HFFc6 (cell line): ENCODE measurements at regions not wholly inside any gene's neighbourhood (a gene's known extent, or its start where the extent isn't known, plus 50 kb on each side); places are given as distances from the start of the nearest gene placed in this dataset.
"Not testable (repeated sequence)": the region's sequence is repeated elsewhere in the genome, so short reads cannot be mapped to it uniquely, and the experiment has no call there.

ENCODE experiments used
- DNase-seq: peaks from one replicate; pipeline ENCODE4 v3.0.0-alpha.2; 2018
- H3K27ac Mint-ChIP-seq: 2 replicates; pipeline ENCODE4 v1.8.0; 2020; ENCODE audit warnings: mild to moderate bottlenecking, mixed read lengths
- H3K27me3 Mint-ChIP-seq: 2 replicates; pipeline ENCODE4 v1.8.0; 2021; ENCODE audit warnings: mild to moderate bottlenecking, moderate library complexity, mixed read lengths; ENCODE audit not compliant: insufficient read depth
- H3K36me3 Mint-ChIP-seq: 2 replicates; pipeline ENCODE4 v1.8.0; 2021; ENCODE audit warnings: low read depth, mixed read lengths
- H3K4me1 Mint-ChIP-seq: 2 replicates; pipeline ENCODE4 v1.8.0; 2020; ENCODE audit warnings: low read depth, mixed read lengths
- H3K4me3 Mint-ChIP-seq: 2 replicates; pipeline ENCODE4 v1.8.0; 2020; ENCODE audit warnings: mild to moderate bottlenecking, moderate library complexity, mixed read lengths
- H3K9me3 Mint-ChIP-seq: 2 replicates; pipeline ENCODE4 v1.8.0; 2020; ENCODE audit warnings: mild to moderate bottlenecking, mixed read lengths
- CTCF ChIP-seq: fragments of 200-600 bp; sonication (generic); IDR thresholded peaks from 2 replicates; pipeline ENCODE4 v1.5.0; 2021; ENCODE audit warnings: antibody characterized with exemption, mild to moderate bottlenecking

GRCh38 chr11:49442669-49443068 is 234.3 kb upstream of the FOLH1 start:
- no peak for TF ChIP-seq CTCF
- H3K4me1 Mint-ChIP-seq = no peaks in the 10 kb centered on the region

GRCh38 chr11:49439901-49440300 is 231.5 kb upstream of the FOLH1 start:
- H3K27me3 Mint-ChIP-seq, H3K36me3 Mint-ChIP-seq, DNase-seq, H3K4me3 Mint-ChIP-seq, H3K27ac Mint-ChIP-seq, H3K4me1 Mint-ChIP-seq: not testable (repeated sequence)
- H3K9me3 Mint-ChIP-seq = peaks cover 22% of the 10 kb centered on the region

More at GRCh38 chr11:49442669-49443068, 234.3 kb upstream of the FOLH1 start:
- Mint-ChIP-seq H3K9me3 (peaks cover 33% of the 10 kb centered on the region), H3K4me3 (no peak overlapping the region), H3K27me3 (peaks cover 1% of the 10 kb centered on the region), H3K36me3 (no peaks in the 10 kb centered on the region), H3K27ac (no peak overlapping the region)
- DNase-seq = no peak

- not testable (repeated sequence) for H3K27me3 Mint-ChIP-seq, H3K4me3 Mint-ChIP-seq, DNase-seq, H3K9me3 Mint-ChIP-seq, H3K4me1 Mint-ChIP-seq, H3K27ac Mint-ChIP-seq, H3K36me3 Mint-ChIP-seq
Measured at GRCh38 chr11:49434308-49434707, 225.9 kb upstream of the FOLH1 start.

GRCh38 chr11:49432242-49432848 is 223.9 kb upstream of the FOLH1 start:
- Mint-ChIP-seq H3K27me3 (no peaks in the 10 kb centered on the region), H3K36me3 (no peaks in the 10 kb centered on the region), H3K4me3 (no peak overlapping the region), H3K9me3 (peaks cover 16% of the 10 kb centered on the region), H3K27ac (no peak overlapping the region), H3K4me1 (no peaks in the 10 kb centered on the region)
- no peak for DNase-seq
- TF ChIP-seq CTCF = no peak

- H3K27ac Mint-ChIP-seq = no peak overlapping the region
- H3K4me1 Mint-ChIP-seq = no peaks in the 10 kb centered on the region
- no peak overlapping the region for H3K4me3 Mint-ChIP-seq
- no peaks in the 10 kb centered on the region; the same call in 1 of the 2 replicates for H3K27me3 Mint-ChIP-seq
- no peak for DNase-seq
- TF ChIP-seq CTCF = no peak
- peaks cover 29% of the 10 kb centered on the region for H3K9me3 Mint-ChIP-seq
- no peaks in the 10 kb centered on the region for H3K36me3 Mint-ChIP-seq
Measured at GRCh38 chr11:49424136-49424535, 215.7 kb upstream of the FOLH1 start.

- H3K4me3 Mint-ChIP-seq, H3K27me3 Mint-ChIP-seq, H3K27ac Mint-ChIP-seq, DNase-seq, H3K4me1 Mint-ChIP-seq, H3K36me3 Mint-ChIP-seq: not testable (repeated sequence)
- peaks cover 17% of the 10 kb centered on the region for H3K9me3 Mint-ChIP-seq
Measured at GRCh38 chr11:49418877-49419276, 210.5 kb upstream of the FOLH1 start.

GRCh38 chr11:49405743-49406142 is 197.3 kb upstream of the FOLH1 start:
- no peak for DNase-seq
- Mint-ChIP-seq H3K4me1 (no peaks in the 10 kb centered on the region), H3K27me3 (no peaks in the 10 kb centered on the region), H3K9me3 (peaks cover 11% of the 10 kb centered on the region), H3K36me3 (no peaks in the 10 kb centered on the region), H3K27ac (no peak overlapping the region), H3K4me3 (no peak overlapping the region)
- no peak for TF ChIP-seq CTCF

GRCh38 chr11:49395789-49396188 is 187.4 kb upstream of the FOLH1 start:
- DNase-seq, H3K27ac Mint-ChIP-seq, H3K27me3 Mint-ChIP-seq, H3K9me3 Mint-ChIP-seq, H3K4me1 Mint-ChIP-seq, H3K4me3 Mint-ChIP-seq, H3K36me3 Mint-ChIP-seq: not testable (repeated sequence)

GRCh38 chr11:49390362-49390761 is 182.0 kb upstream of the FOLH1 start:
- DNase-seq, H3K27ac Mint-ChIP-seq, H3K36me3 Mint-ChIP-seq, H3K4me3 Mint-ChIP-seq, H3K4me1 Mint-ChIP-seq, H3K27me3 Mint-ChIP-seq, H3K9me3 Mint-ChIP-seq: not testable (repeated sequence)

GRCh38 chr11:49389149-49389548 is 180.7 kb upstream of the FOLH1 start:
- not testable (repeated sequence) for H3K27me3 Mint-ChIP-seq, H3K4me1 Mint-ChIP-seq, H3K27ac Mint-ChIP-seq, H3K9me3 Mint-ChIP-seq, DNase-seq, H3K4me3 Mint-ChIP-seq, H3K36me3 Mint-ChIP-seq
